HG03064 (cell line): ENCODE measurements at regions not wholly inside any gene's neighbourhood (a gene's known extent, or its start where the extent isn't known, plus 50 kb on each side); places are given as distances from the start of the nearest gene placed in this dataset.
"Not testable (repeated sequence)": the region's sequence is repeated elsewhere in the genome, so short reads cannot be mapped to it uniquely, and the experiment has no call there.

Experiments
- ATAC-seq: cut with Tn5 transposase; IDR thresholded peaks from one replicate; pipeline ENCODE4 v1.9.1; 2021; ENCODE audit warnings: low read depth; ENCODE audit not compliant: unreplicated experiment

DNA sequence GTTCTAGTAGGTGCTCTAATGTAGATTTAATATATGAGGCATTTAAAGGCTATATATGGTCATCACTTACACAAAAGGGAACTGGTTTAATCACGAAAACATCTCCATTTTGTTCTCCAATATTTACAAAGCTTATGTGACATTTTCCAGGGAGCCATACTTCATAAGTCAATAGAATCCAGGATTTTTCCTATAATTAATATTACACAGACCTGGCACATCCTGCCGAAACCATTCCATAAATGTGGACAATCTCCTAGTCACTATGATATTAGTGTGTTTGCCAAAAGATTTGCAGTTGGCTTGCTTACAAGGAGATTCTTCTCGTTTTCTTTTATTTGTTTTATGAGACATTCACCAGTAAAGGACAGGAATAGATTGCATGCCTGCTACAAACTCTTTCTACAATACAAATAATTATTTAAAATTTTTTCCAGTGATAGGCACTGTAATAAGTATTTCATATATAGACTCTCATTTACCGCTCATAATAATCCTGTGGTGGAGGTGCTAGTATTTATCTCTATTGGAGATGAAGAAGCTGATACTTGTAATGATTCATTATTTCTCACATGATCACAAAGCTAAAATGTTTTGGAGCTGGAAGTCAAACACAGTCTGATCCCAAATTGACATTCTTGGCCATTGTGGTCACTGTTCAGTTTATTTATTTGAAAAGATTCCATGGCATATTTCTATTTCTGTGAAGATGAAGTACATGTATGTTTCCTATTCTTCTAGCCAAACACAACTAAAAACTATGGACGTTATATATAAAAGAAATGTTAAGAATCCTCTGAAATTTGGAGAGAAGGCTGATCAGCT, 597.0 kb downstream of the HTR1B start:
- no peak for ATAC-seq

DNA sequence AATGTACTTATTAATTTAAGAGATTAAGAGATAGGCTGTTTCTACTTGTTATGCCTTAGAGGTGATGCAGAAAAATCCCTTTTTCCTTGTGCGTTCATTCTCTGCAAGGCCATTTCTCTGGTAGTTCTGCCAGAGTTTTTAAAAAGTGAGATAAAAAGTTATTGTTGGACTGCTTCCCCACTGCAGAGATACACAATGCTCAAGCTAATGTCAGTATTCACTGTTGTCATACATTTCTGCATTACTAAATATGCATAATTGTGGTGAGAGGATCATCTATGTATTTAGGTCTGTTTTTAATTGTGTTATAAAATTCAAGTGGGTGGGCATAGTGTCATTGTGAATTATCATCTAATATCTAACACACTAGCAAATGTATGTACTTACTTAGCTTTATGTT, 600.4 kb downstream of the HTR1B start:
- ATAC-seq = no peak

DNA sequence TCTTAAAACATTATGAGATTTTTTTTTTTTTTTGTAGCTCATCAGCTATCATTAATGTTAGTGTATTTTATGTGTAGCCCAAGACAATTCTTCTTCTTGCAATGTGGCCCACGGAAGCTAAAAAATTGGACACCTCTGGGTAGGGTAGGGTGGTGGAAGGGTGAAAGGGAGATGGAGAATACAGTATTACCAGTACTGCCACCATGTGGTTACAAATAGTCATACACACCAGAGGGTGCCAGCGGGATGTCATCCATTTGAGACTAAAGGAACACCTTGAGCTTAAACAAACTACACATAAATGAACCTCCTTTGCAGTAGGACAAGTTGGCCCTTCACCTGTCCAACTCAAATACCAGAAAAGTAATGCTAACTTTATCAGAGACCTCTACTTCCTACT, 601.9 kb downstream of the HTR1B start:
- peak; percentile 79 for ATAC-seq

DNA sequence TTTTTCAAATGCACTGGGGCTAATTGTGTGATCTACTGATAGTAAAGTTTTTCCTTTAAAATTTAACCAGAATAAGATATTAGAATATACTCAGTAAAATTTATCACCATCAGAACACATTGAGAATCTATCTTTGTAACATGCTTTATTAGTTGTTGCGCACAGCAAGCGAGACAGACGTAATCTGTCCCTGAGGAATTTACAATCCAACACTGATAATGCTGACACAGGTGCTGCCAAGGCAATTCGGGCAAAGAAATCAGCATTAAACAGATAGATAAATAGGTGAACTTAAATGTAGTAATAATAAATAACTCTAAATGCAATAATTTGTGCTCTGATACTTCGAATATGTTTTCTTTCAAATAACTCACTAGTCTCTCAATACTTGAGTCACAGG, 607.2 kb downstream of the HTR1B start:
- no peak for ATAC-seq

DNA sequence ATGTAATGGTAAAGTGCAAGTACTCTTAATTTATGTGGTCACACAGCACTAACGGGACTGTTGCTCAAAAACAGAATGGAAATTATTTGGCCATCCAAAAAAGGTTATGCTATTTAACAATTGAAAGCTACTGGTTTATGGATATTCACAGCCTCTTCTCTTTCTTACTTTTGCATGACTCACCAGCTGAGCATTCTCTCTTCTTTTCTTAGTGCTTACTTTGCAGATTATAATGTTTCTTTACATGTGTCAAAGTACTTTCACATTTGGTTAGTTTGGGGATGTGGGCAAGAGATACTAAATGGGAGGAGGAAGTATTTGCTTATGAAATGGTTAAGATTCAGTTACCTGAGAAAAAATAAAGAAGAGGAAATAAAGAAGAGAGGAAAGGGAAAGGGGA, 610.5 kb downstream of the HTR1B start:
- ATAC-seq = no peak

DNA sequence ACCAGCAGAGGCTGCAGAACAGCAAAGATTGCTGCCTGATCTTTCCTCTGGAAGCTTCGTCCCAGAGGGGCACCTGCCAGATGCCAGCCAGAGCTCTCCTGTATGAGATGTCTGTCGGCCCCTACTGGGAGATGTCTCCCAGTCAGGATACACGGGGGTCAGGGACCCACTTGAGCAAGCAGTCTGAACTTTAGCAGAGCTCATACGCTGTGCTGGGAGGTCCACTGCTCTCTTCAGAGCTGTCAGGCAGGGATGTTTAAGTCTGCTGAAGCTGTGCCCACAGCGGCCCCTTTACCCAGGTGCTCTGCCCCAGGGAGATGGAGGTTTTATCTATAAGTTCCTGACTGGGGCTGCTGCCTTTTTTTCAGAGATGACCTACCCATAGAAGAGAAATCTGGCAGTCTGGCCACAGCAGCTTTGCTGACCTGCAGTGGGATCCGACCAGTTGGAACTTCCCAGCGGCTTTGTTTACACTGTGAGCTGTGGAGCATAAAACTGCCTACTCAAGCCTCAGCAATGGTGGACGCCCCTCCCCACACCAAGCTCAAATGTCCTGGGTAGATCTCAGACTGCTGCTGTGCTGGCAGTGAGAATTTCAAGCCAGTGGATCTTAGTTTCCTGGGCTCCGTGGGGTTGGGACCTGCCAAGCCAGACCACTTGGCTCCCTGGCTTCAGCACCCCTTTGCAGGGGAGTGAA, 613.9 kb downstream of the HTR1B start:
- not testable (repeated sequence) for ATAC-seq

DNA sequence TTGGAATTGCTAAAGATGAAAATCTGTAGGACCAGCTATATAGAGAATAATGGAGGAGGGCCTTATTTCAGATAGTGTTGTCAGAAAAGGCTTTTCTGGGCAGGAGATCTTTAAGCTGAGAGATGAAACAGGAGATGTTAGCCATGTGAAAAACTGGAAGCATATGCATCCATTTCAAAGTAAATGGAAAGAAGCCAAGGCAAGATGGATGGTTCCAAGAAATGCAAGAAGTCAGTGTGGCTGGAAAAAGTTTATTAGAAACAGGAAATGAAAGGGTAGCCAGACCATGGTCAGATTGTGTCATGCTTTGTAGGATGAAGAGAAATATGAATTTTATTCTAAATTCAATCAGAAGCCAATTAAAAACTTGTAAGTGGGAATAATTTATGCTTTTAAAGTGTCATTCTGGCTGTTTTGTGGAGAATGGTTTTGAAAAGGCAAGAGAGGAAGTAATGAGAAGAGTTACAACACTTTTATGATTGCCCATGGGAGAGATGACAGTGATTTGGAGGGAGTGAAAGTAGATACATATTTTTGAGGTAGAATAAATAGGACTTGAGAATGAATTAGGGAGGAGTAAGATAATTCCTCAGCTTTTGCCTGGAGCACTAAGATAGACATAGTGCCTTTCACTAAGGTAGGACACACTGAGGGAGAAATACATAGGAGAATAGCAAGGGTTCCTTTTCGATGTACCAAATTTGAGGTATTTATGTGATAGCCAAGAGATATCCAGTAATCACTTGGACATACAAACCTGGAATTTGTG, 620.1 kb downstream of the HTR1B start:
- ATAC-seq = no peak

DNA sequence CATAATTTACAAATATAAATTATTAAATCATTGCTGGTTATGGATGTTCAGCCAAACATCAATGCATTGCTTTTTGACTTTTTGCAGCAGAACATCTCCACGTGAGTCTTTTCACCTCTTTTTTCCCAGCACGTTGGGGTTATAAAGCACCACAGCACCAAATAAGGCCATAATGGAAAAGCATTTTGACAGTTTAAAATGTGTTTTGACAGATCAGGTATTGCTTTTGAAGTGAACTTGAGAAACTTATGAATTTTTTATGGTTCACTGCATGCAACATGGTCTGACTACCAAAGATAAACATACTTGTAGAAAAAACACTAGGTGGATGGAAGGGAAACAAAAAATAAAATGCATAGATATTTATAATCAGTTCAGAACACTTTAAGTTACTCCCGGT, 622.4 kb downstream of the HTR1B start:
- ATAC-seq = no peak

DNA sequence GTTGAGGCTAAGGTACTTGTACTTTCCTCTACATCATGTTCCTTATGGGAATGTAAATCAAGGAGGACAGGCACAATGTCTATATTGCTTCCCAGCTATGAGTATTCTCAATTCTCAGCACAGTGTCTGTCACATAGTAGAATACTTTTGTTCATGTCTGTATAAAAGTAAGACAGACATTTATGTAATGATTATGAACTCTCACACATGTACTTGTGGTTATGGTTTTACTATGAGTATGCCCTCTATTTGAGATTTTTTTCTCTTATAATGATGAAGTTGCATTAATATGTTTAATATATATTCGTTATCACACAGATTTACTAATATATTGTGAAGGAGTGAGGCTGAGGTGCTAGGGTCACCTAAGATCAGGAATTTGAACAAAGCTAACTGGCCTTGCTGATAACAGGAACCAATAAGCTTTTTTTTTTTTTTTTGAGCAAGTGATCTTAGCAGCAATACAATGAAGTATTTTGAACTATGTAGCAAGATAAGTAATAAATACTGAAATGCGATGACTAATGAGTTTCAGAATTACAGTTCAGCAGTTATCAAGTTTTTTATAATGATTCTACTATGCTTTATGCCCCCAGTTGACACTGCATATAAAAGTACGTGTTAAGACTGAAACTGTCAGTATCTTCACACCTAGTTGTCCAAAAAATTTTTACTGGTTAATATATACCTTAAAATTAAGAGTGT, 623.1 kb downstream of the HTR1B start:
- ATAC-seq = no peak

DNA sequence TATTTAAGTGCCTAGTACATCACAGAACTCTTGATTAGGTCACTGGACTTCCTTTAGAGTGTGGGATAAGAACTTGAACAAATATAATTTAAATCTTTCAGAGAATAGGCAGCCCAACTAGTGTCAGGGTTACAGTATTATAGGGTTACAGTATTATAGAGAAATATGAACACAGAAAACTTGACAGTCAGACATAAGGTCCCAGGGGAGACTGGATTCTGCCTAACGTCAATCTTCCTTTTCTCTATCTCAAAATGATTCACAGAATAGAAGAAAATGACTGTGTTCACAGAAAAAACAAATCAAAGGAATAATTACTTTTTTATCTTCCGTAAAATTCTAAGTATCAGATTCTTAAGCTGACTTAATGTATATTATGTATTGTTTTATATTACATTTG, 623.8 kb downstream of the HTR1B start:
- no peak for ATAC-seq

DNA sequence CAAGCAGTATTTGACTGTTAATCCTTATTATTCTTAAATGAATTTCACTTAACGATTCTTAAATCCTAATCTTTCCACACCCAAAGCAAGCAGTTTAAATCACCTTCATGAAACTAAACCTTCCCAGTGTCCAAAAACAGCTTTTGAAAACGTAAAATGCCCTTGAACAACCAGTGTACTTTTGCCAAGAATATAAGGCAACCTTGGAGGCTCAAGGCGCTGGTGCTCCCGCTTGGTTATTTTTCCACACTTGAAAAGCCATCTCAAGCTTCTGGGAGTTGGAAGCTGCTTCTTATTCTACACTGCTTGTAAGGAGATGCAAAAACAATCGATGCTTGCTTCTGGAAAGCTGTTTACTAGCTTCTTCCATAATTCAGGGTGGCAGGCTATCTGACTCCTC, 625.7 kb downstream of the HTR1B start:
- ATAC-seq = no peak

DNA sequence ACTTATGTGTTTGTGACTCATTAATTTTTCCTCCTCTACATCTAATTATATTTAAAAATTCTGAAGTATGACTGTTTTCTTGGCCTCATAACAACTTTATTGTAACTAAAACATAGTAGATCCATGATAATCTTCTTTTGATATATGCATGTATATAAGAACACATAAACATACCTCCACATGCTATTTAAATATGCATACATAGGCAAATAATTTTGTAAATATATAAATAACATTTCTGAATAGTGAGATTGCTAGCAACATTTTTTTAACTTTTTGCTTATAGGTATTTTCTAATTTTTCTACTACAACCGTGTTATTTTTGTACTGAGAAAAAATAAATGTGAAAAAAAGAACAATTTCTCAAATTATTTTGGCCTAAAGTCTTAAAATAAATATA, 627.6 kb downstream of the HTR1B start:
- ATAC-seq = no peak

DNA sequence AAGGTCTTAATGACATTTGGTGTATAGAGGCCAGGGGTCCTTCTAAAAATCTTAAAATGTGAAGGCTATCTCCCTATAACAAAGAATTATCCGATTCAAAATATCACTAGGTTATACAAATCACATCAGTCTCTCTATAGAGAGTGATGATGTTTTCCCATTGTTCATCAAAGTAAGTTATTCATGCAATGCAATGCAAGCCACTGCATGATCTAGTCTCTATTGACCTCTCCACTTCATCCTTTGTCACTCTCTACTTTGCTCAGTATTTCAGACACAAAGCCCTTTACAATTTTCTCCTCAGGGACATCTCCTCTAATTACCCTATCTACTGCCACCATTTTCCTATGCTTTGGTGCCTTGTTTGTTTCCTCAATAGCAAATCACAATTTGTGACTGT, 628.0 kb downstream of the HTR1B start:
- ATAC-seq = no peak

DNA sequence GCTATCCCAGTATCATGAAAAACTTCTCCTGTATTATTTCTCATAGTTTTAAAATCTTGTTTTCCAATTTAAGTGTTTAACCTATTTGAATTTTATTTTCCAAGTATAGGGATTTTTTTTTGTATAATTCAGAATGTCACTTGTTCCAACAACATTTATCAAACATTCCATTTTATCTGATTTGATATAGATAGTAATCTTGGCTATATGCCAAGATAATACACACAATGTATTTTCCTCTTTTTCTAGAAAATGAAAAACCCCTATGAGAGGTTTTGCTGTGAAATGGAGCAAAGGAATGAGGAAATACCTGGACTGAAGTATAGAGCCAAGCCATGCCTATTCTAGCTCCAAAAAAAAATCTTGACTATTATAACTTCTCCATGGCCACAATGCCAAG, 628.9 kb downstream of the HTR1B start:
- no peak for ATAC-seq

DNA sequence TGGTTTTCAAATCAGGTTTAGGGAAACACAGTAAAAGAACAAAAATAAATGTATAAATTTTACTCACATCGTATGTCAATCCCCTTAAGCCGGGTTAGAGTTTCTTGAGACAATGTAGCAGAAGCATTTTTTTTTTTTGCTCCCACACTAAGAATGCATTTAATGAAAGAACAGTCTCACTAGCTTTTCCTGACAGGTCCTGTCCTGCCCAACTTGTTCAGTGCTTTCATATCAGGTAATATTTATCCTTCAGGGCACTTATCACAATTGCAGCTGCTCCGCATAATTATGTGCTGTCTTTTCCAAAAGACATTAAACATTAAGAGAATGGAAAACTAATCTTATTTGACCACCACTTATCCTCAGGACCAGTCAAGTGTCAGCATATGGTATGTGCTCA, 632.0 kb downstream of the HTR1B start:
- no peak for ATAC-seq

DNA sequence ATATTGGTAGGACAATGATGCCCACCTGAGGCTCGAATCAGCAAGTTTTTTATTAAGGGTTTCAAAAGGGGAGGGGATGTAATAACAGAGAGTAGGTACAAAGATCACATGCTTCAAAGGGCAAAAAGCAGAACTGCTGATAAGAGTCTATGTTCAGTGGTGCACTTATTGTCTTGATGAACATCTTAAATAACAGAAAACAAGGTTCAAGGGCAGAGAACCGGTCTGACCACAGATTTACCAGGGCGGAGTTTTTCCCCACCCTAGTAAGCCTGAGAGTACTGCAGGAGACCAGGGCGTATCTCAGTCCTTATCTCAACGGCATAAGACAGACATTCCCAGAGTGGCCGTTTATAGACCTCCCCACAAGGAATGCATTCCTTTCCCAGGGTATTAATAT, 639.7 kb downstream of the HTR1B start:
- ATAC-seq = not testable (repeated sequence)

DNA sequence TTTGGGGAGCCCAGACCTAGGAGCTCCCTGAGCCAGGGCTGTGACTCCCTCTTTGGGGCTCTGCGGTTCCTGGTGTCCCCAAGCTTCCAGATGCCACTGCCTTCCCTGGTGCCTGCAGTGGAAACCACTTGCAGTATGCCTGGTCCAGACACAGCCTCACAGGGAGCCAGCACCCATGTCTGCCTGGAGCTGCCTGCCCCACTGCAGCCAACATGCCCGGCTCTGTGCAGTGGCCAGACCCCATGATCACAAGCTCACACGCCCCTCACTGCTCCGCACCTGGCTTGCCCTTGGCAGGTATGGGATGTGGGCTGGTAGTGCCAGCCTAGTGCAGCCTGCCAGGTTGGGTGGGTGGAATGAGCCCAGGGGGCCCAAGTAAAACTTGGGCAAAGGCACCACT, 644.8 kb downstream of the HTR1B start:
- no peak for ATAC-seq

DNA sequence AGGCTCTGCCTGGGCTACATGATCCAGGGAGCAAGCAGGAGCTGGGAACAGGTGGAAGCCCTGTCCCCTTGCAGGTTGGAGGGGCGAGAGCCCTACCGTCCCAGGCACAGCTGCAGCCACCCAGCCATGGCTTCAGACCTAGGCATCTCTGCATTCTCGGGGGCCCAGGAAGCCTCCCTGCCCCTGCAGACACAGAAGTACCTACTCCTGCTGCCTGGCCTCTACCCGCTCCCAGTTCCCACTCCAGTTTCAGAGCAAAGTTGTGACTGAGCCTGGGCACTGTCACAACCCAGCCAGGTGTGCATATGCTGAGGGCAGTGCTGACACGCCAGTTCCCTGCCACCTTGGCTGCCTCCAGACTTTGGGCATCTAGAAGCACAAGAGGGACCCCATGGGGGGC, 645.9 kb downstream of the HTR1B start:
- ATAC-seq = no peak

DNA sequence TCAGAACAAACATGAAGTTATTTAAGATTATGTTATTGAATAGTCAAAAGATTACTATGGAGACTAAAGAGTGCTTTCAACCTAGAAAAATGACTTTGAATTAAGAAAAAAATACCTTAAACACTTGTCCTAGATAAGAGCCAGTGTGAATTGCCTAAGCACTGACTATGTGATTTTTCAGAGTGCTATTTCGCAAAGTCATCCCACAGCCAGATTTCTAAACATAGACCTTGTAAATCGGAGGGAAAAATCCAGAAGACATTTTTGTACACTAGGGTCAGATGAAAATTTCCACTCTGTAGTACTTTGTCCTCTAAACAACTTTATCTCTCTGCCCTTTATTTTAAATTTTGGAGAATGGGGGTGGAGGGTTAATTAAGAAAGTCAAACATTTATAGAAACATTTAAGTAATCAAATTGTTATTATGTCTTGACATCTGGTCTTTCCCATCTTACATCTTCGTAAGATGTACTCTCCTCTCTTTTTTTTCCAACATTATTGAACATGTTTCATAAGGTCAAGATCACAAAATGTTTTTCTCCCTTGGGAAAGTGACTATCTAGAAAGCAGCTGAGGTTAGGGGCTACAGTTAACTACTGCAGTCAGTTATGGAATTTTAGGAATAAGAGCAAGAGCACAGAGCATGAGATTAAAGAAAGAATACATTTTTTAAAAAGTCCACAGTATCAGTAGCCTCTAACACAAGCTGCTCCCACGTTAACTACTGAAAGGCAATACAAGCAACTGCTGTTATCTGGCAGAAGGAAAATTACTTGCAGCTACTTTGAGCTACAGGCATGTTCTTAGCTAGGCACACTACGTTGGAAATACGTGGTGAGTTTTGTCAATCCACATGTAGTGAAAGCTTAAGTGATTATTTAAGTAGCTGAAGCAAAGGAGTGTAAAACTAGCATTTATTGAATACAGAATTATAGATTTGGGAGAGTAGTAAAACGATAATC, 648.5 kb downstream of the HTR1B start:
- no peak for ATAC-seq

DNA sequence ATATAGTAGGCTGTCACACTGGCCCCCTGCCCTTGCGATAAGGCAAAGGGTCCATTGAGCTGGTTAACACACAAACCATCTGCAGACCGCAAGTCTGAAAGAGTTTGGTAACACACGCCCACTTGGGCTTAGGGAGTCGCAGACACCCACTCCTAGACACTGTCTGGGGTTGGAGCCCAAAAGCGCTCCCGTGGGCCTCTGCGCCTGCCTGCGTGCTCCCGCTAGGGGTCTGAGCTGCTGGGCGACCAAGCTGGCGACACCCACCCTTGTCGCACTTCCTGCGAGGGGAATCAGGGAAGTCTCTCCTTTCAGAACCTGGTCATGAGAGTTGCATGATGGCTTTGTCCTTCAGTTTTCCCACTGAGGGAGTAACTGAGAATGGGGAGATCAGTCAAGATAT, 653.0 kb downstream of the HTR1B start:
- no peak for ATAC-seq
